Ovary (tissue), 7 donors: ENCODE measurements at regions not wholly inside any gene's neighbourhood (a gene's known extent, or its start where the extent isn't known, plus 50 kb on each side); places are given as distances from the start of the nearest gene placed in this dataset.

Source experiments
- DNase-seq, 5 donors: peaks; one replicate each; pipeline ENCODE4 v3.0.0-alpha.2; 2019 to 2020
- H3K27ac ChIP-seq, 2 donors: fragments of 200-600 bp; one replicate each; pipeline versions ENCODE4 v1.5.1 to v1.8.0; 2019 to 2022
- H3K27me3 ChIP-seq: fragments of 200-600 bp; one replicate; pipeline ENCODE4 v1.8.0; 2022
- H3K36me3 ChIP-seq: fragments of 200-600 bp; sonication (generic); one replicate; pipeline ENCODE4 v1.5.1; 2019
- H3K4me1 ChIP-seq: one replicate; pipeline ENCODE4 v1.8.1; 2013; ENCODE audit warnings: mild to moderate bottlenecking, moderate library complexity; ENCODE audit not compliant: insufficient read depth
- H3K4me3 ChIP-seq: fragments of 200-600 bp; sonication (generic); one replicate; pipeline ENCODE4 v1.5.1; 2017
- H3K9me3 ChIP-seq, 2 donors: fragments of 200-600 bp in 1 of 2; sonication (generic) in 1 of 2; one replicate each; pipeline versions ENCODE4 v1.5.1 to v1.8.1; 2013 to 2019; ENCODE audit warnings: mild to moderate bottlenecking in 1 of 2, moderate library complexity in 1 of 2
- EP300 ChIP-seq: sonication (generic); formaldehyde crosslinking; IDR thresholded peaks from one replicate; pipeline ENCODE4 v1.6.1; 2017; ENCODE audit warnings: antibody characterized with exemption
- POLR2A ChIP-seq: fragments of 450-650 bp; IDR thresholded peaks from one replicate; pipeline ENCODE4 v1.6.1; 2017; ENCODE audit warnings: antibody characterized with exemption, mild to moderate bottlenecking, moderate library complexity
- WGBS, 3 donors: extraction: QIAGEN DNeasy Blood & Tissue Kit in 1 of 3; methylation state at CpG; one replicate each; pipeline versions ENCODE4 v1.1.5 to v1.1.7; 2013 to 2017; 5-methylcytosine and 5-hydroxymethylcytosine counted together
- intact Hi-C, 4 donors: fragments of 100-400 bp; cut with DNase I; formaldehyde crosslinking; loops; one replicate each; pipeline versions ENCODE4 v1.11.0 to v1.15.1; 2022 to 2023
- TF ChIP-seq, protein P1 (sequence below), 3 donors: fragments of 450-650 bp in 2 of 3; fragments of 200-600 bp in 1 of 3; IDR thresholded peaks; one replicate each; pipeline versions ENCODE4 v1.5.1 to v1.8.0; 2016 to 2022; ENCODE audit warnings: antibody characterized with exemption in 3 of 3, mild to moderate bottlenecking in 1 of 3
- donor health status: DM: no; HTN: no; CAD: no; lungs with moderate emphysema.
- donor health status: DM: no; HTN: no; CAD: no.
- donor health status: Bipolar disorder and iron deficiency.
- donor health status: DM: no; HTN: no; CAD: no.
- donor health status: DM: yes; HTN: yes; CAD: no.

DNA sequence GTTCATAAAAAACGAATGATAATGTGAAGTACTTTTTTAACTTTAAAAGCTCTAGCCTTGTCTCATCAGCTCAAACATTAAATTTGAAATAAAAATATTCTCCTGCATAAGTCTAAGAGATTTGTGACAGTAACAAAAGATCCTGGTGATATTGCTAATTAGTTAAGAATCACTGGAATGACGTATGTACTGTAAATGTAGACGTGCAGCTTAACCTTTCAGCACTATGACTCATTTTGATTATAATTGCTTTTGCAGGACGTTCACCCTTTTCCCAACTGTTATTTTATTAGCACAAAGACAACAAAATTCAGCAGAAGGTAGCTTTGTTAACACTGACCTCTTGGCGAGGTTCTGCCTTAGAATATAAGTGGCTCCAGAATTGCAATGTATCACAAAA is 68.6 kb downstream of the TENT5A start:
- H3K4me1 ChIP-seq, result no peaks in the 10 kb centered on the region
- TF ChIP-seq, protein P1, sequence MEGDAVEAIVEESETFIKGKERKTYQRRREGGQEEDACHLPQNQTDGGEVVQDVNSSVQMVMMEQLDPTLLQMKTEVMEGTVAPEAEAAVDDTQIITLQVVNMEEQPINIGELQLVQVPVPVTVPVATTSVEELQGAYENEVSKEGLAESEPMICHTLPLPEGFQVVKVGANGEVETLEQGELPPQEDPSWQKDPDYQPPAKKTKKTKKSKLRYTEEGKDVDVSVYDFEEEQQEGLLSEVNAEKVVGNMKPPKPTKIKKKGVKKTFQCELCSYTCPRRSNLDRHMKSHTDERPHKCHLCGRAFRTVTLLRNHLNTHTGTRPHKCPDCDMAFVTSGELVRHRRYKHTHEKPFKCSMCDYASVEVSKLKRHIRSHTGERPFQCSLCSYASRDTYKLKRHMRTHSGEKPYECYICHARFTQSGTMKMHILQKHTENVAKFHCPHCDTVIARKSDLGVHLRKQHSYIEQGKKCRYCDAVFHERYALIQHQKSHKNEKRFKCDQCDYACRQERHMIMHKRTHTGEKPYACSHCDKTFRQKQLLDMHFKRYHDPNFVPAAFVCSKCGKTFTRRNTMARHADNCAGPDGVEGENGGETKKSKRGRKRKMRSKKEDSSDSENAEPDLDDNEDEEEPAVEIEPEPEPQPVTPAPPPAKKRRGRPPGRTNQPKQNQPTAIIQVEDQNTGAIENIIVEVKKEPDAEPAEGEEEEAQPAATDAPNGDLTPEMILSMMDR (IDR thresholded peaks at IDR 0.05), result no peak
- no peak for TF ChIP-seq POLR2A
- TF ChIP-seq EP300, result no peak
- no peak for DNase-seq
- H3K27me3 ChIP-seq, result no peaks in the 10 kb centered on the region
- no peak overlapping the region for H3K4me3 ChIP-seq
- H3K36me3 ChIP-seq, result no peaks in the 10 kb centered on the region
- 28 to 46% (median 29%) methylated on average over 5 of the region's 5 CpGs for WGBS, 3 donors
- H3K27ac ChIP-seq, result no peak overlapping the region
- intact Hi-C loops, result no loop called here
- H3K9me3 ChIP-seq, result no peaks in the 10 kb centered on the region

DNA sequence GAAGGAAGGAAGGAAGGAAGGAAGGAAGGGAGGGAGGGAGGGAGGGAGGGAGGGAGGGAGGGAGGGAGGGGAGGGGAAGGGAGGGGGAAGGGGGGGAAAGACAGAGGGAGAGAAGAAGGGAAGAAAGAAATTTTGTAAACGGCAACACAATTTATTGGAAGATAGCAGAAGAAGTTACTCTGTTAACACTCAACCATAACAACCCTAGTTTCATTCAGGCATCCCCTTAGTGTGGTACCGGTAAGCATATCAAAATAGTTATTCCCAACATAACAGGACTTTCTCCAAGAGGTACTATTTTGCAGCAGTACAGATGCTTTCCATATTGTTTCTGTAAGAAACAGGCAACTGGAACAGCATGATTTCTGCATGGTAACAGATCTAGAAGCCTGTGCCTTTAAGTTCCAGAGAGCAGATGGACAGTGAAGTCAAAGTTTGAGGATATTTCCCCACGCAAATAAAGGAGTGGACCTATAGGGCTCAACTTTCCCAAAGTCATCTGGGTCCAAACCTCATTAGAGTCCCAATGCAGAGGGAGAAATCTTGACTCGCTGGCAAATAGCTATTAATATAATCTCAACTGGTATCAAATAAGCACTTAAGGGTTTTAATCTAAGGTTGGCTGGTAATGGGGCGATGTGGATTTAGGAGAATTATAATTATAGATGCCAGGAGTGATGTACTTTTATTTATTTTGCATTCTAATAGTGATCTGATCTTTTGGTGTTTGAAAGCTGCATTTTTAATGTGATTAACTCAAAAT is 69.4 kb downstream of the TENT5A start:
- Histone ChIP-seq H3K27ac (no peak overlapping the region), H3K4me1 (no peaks in the 10 kb centered on the region), H3K9me3 (no peaks in the 10 kb centered on the region), H3K27me3 (no peaks in the 10 kb centered on the region), H3K36me3 (no peaks in the 10 kb centered on the region), H3K4me3 (no peak overlapping the region)
- intact Hi-C loops, result no loop called here
- TF ChIP-seq, protein P1 (IDR thresholded peaks at IDR 0.05), result no peak
- TF ChIP-seq POLR2A, result no peak
- TF ChIP-seq EP300, result no peak
- DNase-seq, result no peak
- WGBS, 3 donors, result 80 to 89% (median 84%) methylated on average over 5 of the region's 5 CpGs

DNA sequence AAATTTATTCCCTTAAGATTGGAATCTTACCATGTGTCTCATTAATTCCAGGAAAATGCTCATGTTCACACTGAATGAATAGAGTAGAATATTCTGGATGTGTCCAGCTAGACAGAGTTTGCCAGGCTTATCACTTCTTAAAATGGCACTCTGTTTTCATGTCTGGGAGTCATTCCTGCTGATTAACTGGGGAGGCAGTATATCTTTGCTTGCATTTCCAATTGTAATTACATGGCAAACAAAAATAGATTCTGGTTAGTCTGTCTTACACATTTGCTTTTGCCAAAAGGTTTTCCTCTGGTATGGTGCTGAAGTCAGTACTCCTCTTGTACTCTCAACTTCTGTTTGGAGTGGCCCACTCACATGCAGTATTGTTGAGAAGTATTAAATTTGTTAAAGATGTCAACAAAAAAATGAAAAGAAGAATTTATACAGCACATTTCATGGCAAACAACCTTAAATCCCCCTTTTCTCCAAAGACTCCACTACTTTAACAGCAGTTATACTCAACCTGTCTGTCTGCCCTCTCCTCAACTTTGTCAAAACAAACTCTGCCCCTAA is 70.2 kb downstream of the TENT5A start:
- no peak overlapping the region for H3K27ac ChIP-seq
- TF ChIP-seq, protein P1 (IDR thresholded peaks at IDR 0.05), result no peak
- TF ChIP-seq EP300 (no peak), POLR2A (no peak)
- intact Hi-C loops, result no loop called here
- no peak for DNase-seq
- H3K27me3 ChIP-seq, result no peaks in the 10 kb centered on the region
- H3K4me3 ChIP-seq, result no peak overlapping the region
- no peaks in the 10 kb centered on the region for H3K9me3 ChIP-seq
- no peaks in the 10 kb centered on the region for H3K36me3 ChIP-seq
- H3K4me1 ChIP-seq, result no peaks in the 10 kb centered on the region

DNA sequence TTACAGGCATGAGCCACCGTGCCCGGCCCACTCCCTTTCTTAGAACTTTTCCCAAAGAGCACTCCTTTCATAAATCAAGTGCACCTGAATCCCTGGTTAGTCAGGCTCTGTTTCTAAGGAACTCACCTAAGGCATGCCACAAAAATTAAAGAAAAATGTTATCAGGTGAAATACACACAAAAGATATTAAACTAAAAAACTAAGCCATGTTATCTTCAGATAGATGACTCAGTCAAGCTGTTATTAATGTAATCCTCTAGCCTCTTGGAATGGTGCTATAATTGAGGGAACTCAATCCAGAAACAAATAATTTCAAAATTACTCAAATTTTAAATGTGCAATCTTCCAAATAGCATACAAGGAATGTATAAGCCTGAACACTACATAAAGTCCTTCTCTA is 83.0 kb downstream of the TENT5A start:
- WGBS, 3 donors, result 83 to 89% (median 84%) methylated on average over 2 of the region's 2 CpGs
- H3K4me1 ChIP-seq, result no peaks in the 10 kb centered on the region
- H3K4me3 ChIP-seq, result no peak overlapping the region
- H3K27ac ChIP-seq, result no peak overlapping the region
- no peak for DNase-seq
- no peaks in the 10 kb centered on the region for H3K27me3 ChIP-seq
- intact Hi-C loops, result no loop called here
- no peaks in the 10 kb centered on the region for H3K9me3 ChIP-seq
- H3K36me3 ChIP-seq, result no peaks in the 10 kb centered on the region
- TF ChIP-seq, protein P1 (IDR thresholded peaks at IDR 0.05), result no peak
- TF ChIP-seq EP300, result no peak
- TF ChIP-seq POLR2A, result no peak
